Loucy (cell line): ENCODE measurements at regions not wholly inside any gene's neighbourhood (a gene's known extent, or its start where the extent isn't known, plus 50 kb on each side); places are given as distances from the start of the nearest gene placed in this dataset.

Source experiments
- H2AFZ ChIP-seq: fragments of 200-600 bp; sonication (generic); 2 replicates; pipeline ENCODE4 v1.6.0; 2016; ENCODE audit warnings: antibody characterized with exemption, mild to moderate bottlenecking, low read length, moderate library complexity
- H3F3A ChIP-seq: fragments of 200-600 bp; 2 replicates; pipeline ENCODE4 v1.6.0; 2016; ENCODE audit warnings: antibody characterized with exemption, low read depth, mild to moderate bottlenecking
- H3K27me3 ChIP-seq: fragments of 200-600 bp; sonication (generic); 2 replicates; pipeline ENCODE4 v1.6.1; 2014; ENCODE audit warnings: low read length, mild to moderate bottlenecking; ENCODE audit not compliant: insufficient read depth, poor library complexity, severe bottlenecking
- H3K36me3 ChIP-seq: fragments of 200-600 bp; sonication (generic); 2 replicates; pipeline ENCODE4 v1.6.1; 2016; ENCODE audit warnings: low read length; ENCODE audit not compliant: insufficient read depth
- H3K4me1 ChIP-seq: fragments of 200-600 bp; sonication (generic); 2 replicates; pipeline ENCODE4 v1.5.1; 2014; ENCODE audit warnings: low read length, mild to moderate bottlenecking; ENCODE audit not compliant: insufficient read depth, poor library complexity, severe bottlenecking
- H3K4me2 ChIP-seq: fragments of 200-600 bp; sonication (generic); 2 replicates; pipeline ENCODE4 v1.6.0; 2014; ENCODE audit warnings: antibody characterized with exemption, low read length, low read depth, mild to moderate bottlenecking; ENCODE audit not compliant: poor library complexity, severe bottlenecking
- H3K4me3 ChIP-seq: fragments of 200-600 bp; sonication (generic); 2 replicates; pipeline ENCODE4 v1.5.1; 2014; ENCODE audit warnings: low read length, mild to moderate bottlenecking, mixed read lengths; ENCODE audit not compliant: poor library complexity, severe bottlenecking
- H3K79me2 ChIP-seq: fragments of 200-600 bp; sonication (generic); 2 replicates; pipeline ENCODE4 v1.6.1; 2014; ENCODE audit warnings: low read length; ENCODE audit not compliant: insufficient read depth
- H3K9ac ChIP-seq: fragments of 200-600 bp; sonication (generic); 2 replicates; pipeline ENCODE4 v1.6.0; 2014; ENCODE audit warnings: mild to moderate bottlenecking, low read depth, low read length, moderate library complexity; ENCODE audit not compliant: poor library complexity, severe bottlenecking
- H3K9me2 ChIP-seq: fragments of 200-600 bp; sonication (generic); replicated peaks from 2 replicates; pipeline ENCODE4 v1.6.1; 2016; ENCODE audit warnings: low read depth, low read length, mixed read lengths
- H3K9me3 ChIP-seq: fragments of 200-600 bp; sonication (generic); 2 replicates; pipeline ENCODE4 v1.6.1; 2014; ENCODE audit warnings: mild to moderate bottlenecking, antibody characterized with exemption, low read length, low read depth; ENCODE audit not compliant: insufficient read depth
- H4K20me1 ChIP-seq: fragments of 200-600 bp; sonication (generic); 2 replicates; pipeline ENCODE4 v1.6.0; 2014; ENCODE audit warnings: antibody characterized with exemption, low read length, mild to moderate bottlenecking; ENCODE audit not compliant: insufficient read depth, poor library complexity, severe bottlenecking
- CTCF ChIP-seq: fragments of 200-600 bp; sonication (generic); conservative IDR thresholded peaks from 2 replicates; pipeline ENCODE4 v1.5.1; 2014; ENCODE audit warnings: mild to moderate bottlenecking, antibody characterized with exemption, low read length
- EZH2phosphoT487 ChIP-seq: fragments of 200-600 bp; IDR thresholded peaks from 2 replicates; pipeline ENCODE4 v1.6.1; 2018; ENCODE audit warnings: antibody characterized with exemption, mild to moderate bottlenecking, moderate library complexity, borderline replicate concordance

GRCh38 chr1:83011265-83011664 is 987.7 kb downstream of the TTLL7 start:
- Histone ChIP-seq H4K20me1 (no peaks in the 10 kb centered on the region), H3K27me3 (no peaks in the 10 kb centered on the region), H3K4me2 (no peak overlapping the region), H3K4me3 (no peak overlapping the region), H3K4me1 (no peaks in the 10 kb centered on the region), H3K9me2 (no peaks in the 10 kb centered on the region), H3K9me3 (no peaks in the 10 kb centered on the region), H3K9ac (no peak overlapping the region), H3K36me3 (no peaks in the 10 kb centered on the region), H2AFZ (no peak overlapping the region), H3F3A (no peaks in the 10 kb centered on the region), H3K79me2 (no peaks in the 10 kb centered on the region)
- TF ChIP-seq CTCF (no peak), EZH2phosphoT487 (no peak)

GRCh38 chr1:83006271-83006670 is 992.7 kb downstream of the TTLL7 start:
- H3F3A ChIP-seq: no peaks in the 10 kb centered on the region
- no peaks in the 10 kb centered on the region for H3K27me3 ChIP-seq
- no peak overlapping the region for H3K9ac ChIP-seq
- no peak overlapping the region for H3K4me2 ChIP-seq
- H4K20me1 ChIP-seq: no peaks in the 10 kb centered on the region
- no peaks in the 10 kb centered on the region for H3K36me3 ChIP-seq
- TF ChIP-seq EZH2phosphoT487: no peak
- TF ChIP-seq CTCF: no peak
- H2AFZ ChIP-seq: no peak overlapping the region
- no peak overlapping the region for H3K4me3 ChIP-seq
- no peaks in the 10 kb centered on the region for H3K9me2 ChIP-seq
- no peaks in the 10 kb centered on the region for H3K4me1 ChIP-seq
- no peaks in the 10 kb centered on the region for H3K79me2 ChIP-seq
- no peaks in the 10 kb centered on the region for H3K9me3 ChIP-seq

GRCh38 chr1:83000286-83000685 is 998.6 kb downstream of the TTLL7 start:
- TF ChIP-seq EZH2phosphoT487 (no peak), CTCF (no peak)
- no peaks in the 10 kb centered on the region for H3K9me2 ChIP-seq
- no peaks in the 10 kb centered on the region for H3K36me3 ChIP-seq
- H3K79me2 ChIP-seq: no peaks in the 10 kb centered on the region
- H4K20me1 ChIP-seq: no peaks in the 10 kb centered on the region
- no peak overlapping the region for H3K9ac ChIP-seq
- no peaks in the 10 kb centered on the region for H3K9me3 ChIP-seq
- no peak overlapping the region for H2AFZ ChIP-seq
- H3K4me1 ChIP-seq: no peaks in the 10 kb centered on the region
- H3K4me3 ChIP-seq: no peak overlapping the region
- no peak overlapping the region for H3K4me2 ChIP-seq
- H3F3A ChIP-seq: no peaks in the 10 kb centered on the region
- H3K27me3 ChIP-seq: no peaks in the 10 kb centered on the region
